Activated T-helper 2 cell treated with anti-CD3 and anti-CD28 coated beads, Interferon-gamma antibody, Interleukin-2, Interleukin-4, amounts not matched to agents 10 μg/mL and 5 μg/mL and 100 μg/mL, durations not matched to agents 14 hours and 24 hours and 36 hours (primary cell): ENCODE measurements at regions not wholly inside any gene's neighbourhood (a gene's known extent, or its start where the extent isn't known, plus 50 kb on each side); places are given as distances from the start of the nearest gene placed in this dataset.

Source experiments
- DNase-seq: peaks from one replicate; pipeline ENCODE4 v3.0.0; 2021; ENCODE audit warnings: low spot score
- H3K27ac Mint-ChIP-seq: one replicate; pipeline ENCODE4 v1.8.0; 2021; ENCODE audit warnings: mixed read lengths
- H3K27me3 Mint-ChIP-seq: one replicate; pipeline ENCODE4 v1.8.0; 2021; ENCODE audit warnings: low read depth, mixed read lengths
- H3K36me3 Mint-ChIP-seq: one replicate; pipeline ENCODE4 v1.8.0; 2021; ENCODE audit warnings: low read depth, mixed read lengths
- H3K4me1 Mint-ChIP-seq: one replicate; pipeline ENCODE4 v1.8.0; 2021; ENCODE audit warnings: low read depth, mixed read lengths
- H3K4me3 Mint-ChIP-seq: one replicate; pipeline ENCODE4 v1.8.0; 2021; ENCODE audit warnings: low read depth, mild to moderate bottlenecking, moderate library complexity, mixed read lengths
- H3K9me3 Mint-ChIP-seq: one replicate; pipeline ENCODE4 v1.8.0; 2021; ENCODE audit warnings: mixed read lengths
- intact Hi-C: fragments of 100-400 bp; cut with micrococcal nuclease; formaldehyde crosslinking; loops from one replicate; pipeline ENCODE4 v1.15.1; 2023

GRCh38 chr2:105593221-105593967, 151.3 kb upstream of the NCK2 start:
- H3K36me3 Mint-ChIP-seq = no peaks in the 10 kb centered on the region

GRCh38 chr2:105592288-105592687, 152.4 kb upstream of the NCK2 start:
- DNase-seq = no peak
- no peaks in the 10 kb centered on the region for H3K36me3 Mint-ChIP-seq
- intact Hi-C loops = no loop called here
- no peaks in the 10 kb centered on the region for H3K27me3 Mint-ChIP-seq
- no peak overlapping the region for H3K4me3 Mint-ChIP-seq
- no peaks in the 10 kb centered on the region for H3K4me1 Mint-ChIP-seq
- peaks cover 27% of the 10 kb centered on the region for H3K9me3 Mint-ChIP-seq
- H3K27ac Mint-ChIP-seq = no peak overlapping the region

More at GRCh38 chr2:105593221-105593967, 151.3 kb upstream of the NCK2 start:
- Mint-ChIP-seq H3K4me1 (no peaks in the 10 kb centered on the region), H3K9me3 (peaks cover 16% of the 10 kb centered on the region), H3K27me3 (no peaks in the 10 kb centered on the region), H3K4me3 (no peak overlapping the region), H3K27ac (no peak overlapping the region)
- no peak for DNase-seq
- intact Hi-C loops = no loop called here

- H3K4me1 Mint-ChIP-seq = no peaks in the 10 kb centered on the region
- H3K27me3 Mint-ChIP-seq = no peaks in the 10 kb centered on the region
- H3K9me3 Mint-ChIP-seq = peaks cover 27% of the 10 kb centered on the region
- H3K36me3 Mint-ChIP-seq = no peaks in the 10 kb centered on the region
- intact Hi-C loops = no loop called here
- H3K27ac Mint-ChIP-seq = no peak overlapping the region
- H3K4me3 Mint-ChIP-seq = no peak overlapping the region
- DNase-seq = no peak
Observed at GRCh38 chr2:105590780-105591660, 153.7 kb upstream of the NCK2 start.

DNA sequence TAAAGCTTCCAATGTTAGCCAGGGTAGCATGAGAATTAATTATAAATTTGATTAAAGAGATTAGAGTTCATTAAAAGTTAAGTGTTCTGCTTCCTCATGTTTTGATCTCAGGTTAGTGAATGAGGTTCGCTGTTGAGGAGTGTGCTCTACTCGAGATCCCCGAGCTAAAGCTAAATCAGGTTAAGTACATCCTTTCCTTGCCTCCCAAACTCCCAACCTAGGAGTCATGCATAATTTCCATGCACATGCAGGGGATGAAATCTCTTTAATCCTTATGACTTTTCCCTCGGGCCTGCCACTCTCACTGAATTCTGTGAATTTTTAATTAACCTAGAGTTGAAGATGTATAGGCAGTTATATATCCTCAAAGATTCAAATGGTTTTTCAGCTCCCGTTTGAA, 156.1 kb upstream of the NCK2 start:
- peaks cover 10% of the 10 kb centered on the region for H3K4me1 Mint-ChIP-seq
- H3K4me3 Mint-ChIP-seq = no peak overlapping the region
- H3K36me3 Mint-ChIP-seq = no peaks in the 10 kb centered on the region
- intact Hi-C loops = no loop called here
- DNase-seq = no peak
- H3K27ac Mint-ChIP-seq = no peak overlapping the region
- H3K9me3 Mint-ChIP-seq = peaks cover 27% of the 10 kb centered on the region
- no peaks in the 10 kb centered on the region for H3K27me3 Mint-ChIP-seq

GRCh38 chr2:105587637-105588036, 157.1 kb upstream of the NCK2 start:
- no peaks in the 10 kb centered on the region for H3K27me3 Mint-ChIP-seq
- H3K27ac Mint-ChIP-seq = no peak overlapping the region
- peaks cover 27% of the 10 kb centered on the region for H3K9me3 Mint-ChIP-seq
- H3K36me3 Mint-ChIP-seq = no peaks in the 10 kb centered on the region
- DNase-seq = no peak
- H3K4me3 Mint-ChIP-seq = no peak overlapping the region
- intact Hi-C loops = no loop called here
- peaks cover 10% of the 10 kb centered on the region for H3K4me1 Mint-ChIP-seq

DNA sequence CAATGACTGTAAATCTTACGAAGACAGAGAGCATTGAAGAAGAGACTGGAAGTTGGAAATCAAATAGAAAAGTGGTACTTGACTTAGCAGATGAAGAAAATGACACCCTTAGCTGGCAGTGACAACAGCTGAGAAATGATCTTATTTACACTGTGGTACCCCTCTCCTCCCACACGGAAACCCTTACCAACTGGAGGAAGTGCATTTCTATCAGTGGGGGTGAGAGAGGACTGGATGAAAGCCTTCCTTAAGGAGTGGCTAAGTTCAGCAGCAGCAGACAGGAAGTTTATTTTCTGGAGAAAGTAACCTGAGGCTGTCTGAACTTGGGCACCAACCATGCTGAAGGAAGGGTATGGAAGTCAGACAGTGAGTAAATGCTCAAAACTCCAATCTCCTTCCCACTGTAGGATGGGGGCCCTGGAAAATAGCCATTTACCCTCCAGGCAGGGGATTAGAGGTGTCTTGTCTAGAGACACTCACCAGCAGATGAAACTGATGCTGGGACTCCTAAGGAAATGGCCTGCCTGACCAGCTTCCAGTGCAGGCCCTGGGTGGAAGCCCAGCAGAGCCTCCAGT, 160.2 kb upstream of the NCK2 start:
- intact Hi-C loops = no loop called here
- no peak for DNase-seq
- H3K27ac Mint-ChIP-seq = peak overlapping the region; percentile 9
- peaks cover 19% of the 10 kb centered on the region for H3K9me3 Mint-ChIP-seq
- peaks cover 12% of the 10 kb centered on the region for H3K4me1 Mint-ChIP-seq
- no peaks in the 10 kb centered on the region for H3K36me3 Mint-ChIP-seq
- H3K4me3 Mint-ChIP-seq = no peak overlapping the region
- H3K27me3 Mint-ChIP-seq = no peaks in the 10 kb centered on the region

DNA sequence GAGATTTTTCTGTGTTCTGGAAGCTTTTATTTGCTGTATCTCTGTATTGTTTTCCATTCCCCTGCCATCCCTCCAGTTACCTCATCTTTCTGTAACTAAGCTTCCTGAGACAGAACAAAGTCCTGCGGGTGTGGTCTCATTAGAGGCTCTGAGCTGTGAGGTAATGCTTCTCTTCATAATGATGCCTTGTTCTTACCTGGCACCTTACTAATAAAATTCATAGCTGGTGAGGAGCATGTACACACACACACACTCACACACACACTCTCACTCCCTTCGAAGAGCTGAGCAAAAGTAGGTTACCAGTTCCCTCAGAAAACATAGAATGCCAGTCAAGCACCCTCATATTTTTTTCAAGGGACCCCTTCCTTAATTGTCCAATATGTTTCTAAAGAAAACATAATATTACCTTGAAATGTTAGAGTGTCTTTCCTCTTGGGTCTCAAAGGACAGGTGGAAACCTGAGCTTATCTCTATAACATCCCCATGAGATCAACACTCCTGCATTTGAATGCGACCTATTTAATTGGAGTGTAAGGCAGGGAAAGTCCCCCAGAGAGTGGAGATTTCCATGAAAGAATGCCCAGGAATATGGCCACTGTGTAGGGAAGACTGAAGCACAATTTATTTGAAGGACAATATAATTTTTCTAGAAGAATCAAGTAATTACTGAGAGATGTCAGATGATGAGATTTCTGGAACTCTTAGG, 161.6 kb upstream of the NCK2 start:
- Mint-ChIP-seq H3K9me3 (peaks cover 9% of the 10 kb centered on the region), H3K27me3 (no peaks in the 10 kb centered on the region)
- intact Hi-C loops = no loop called here

DNA sequence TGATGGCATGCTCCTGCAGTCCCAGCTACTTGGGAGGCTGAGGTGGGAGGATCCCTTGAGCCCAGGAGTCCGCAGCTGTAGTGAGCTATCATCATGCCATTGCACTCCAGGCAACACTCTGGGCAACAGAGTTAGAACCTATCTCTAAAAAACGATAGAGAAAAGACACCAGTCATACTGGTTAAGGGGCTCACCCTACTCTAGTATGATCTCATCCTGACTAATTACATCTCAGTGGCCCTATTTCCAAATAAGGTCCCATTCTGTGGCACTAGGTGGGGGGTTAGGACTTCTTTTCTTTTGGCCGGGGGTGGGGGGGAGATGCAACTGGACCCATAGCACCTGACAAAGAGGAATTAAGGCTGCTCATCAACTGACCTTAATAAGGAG, 163.2 kb upstream of the NCK2 start:
- Mint-ChIP-seq H3K27ac (no peak overlapping the region), H3K27me3 (no peaks in the 10 kb centered on the region), H3K4me3 (no peak overlapping the region), H3K36me3 (no peaks in the 10 kb centered on the region), H3K9me3 (no peaks in the 10 kb centered on the region), H3K4me1 (peaks cover 16% of the 10 kb centered on the region)
- no peak for DNase-seq
- intact Hi-C loops = no loop called here

More for the DNA sequence above, 161.6 kb upstream of the NCK2 start:
- Mint-ChIP-seq H3K4me3 (no peak overlapping the region), H3K36me3 (no peaks in the 10 kb centered on the region), H3K4me1 (peaks cover 12% of the 10 kb centered on the region), H3K27ac (no peak overlapping the region)
- DNase-seq = no peak

DNA sequence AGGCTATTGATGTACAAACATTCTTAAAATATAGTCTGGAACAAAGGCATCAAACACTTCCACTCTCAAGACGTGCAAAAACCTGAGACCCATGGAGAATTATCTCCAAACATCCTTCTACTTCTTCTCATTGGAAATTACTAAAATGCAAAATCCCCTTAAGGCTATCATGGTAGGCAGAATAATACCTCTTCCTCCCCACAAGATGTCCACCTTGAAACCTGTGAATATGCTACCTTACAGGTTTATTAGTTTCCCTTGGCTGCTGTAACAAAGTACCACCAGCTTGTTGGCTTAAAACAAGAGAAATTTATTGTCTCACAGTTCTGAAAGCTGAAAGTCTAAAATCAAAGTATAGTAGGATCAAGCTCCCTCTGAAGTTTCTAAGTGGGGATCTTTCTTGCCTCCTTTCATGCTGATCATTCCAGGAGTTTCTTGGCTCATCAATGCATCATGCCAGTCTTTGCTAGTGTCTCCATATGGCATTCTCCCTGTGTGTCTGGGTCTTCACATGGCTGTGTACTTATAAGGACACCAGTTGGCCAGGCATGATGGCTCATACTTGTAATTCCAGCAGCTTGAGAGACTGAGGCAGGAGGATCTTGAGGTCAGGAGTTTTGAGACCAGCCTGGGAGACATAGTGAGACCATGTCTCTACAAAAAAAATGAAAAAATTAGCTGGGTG, 163.7 kb upstream of the NCK2 start:
- Mint-ChIP-seq H3K4me1 (peaks cover 20% of the 10 kb centered on the region), H3K27me3 (no peaks in the 10 kb centered on the region), H3K4me3 (no peak overlapping the region), H3K9me3 (no peaks in the 10 kb centered on the region), H3K27ac (no peak overlapping the region), H3K36me3 (no peaks in the 10 kb centered on the region)
- intact Hi-C loops = no loop called here
- DNase-seq = no peak

DNA sequence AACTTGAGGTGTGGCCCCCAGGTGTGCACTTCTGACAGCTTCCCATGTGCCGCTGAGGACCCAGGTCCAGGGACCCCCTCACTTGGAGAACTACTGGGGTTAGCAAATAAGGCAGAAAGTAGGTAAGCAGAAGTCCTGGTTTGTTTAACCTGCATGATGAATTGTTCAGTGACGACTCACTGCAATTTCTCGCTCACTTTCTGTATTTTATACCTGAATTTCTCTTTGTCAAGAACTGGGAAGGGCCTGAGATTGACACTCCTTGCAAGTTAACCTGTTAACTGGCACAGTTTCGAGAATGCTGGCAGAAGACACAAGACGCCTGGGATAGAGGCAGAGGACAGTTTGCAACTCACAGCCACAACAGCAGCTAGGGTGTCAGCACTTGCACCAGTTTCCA, 164.5 kb upstream of the NCK2 start:
- H3K27me3 Mint-ChIP-seq = peaks cover 2% of the 10 kb centered on the region
- H3K27ac Mint-ChIP-seq = no peak overlapping the region
- no peaks in the 10 kb centered on the region for H3K36me3 Mint-ChIP-seq
- H3K4me3 Mint-ChIP-seq = no peak overlapping the region
- H3K9me3 Mint-ChIP-seq = no peaks in the 10 kb centered on the region
- DNase-seq = no peak
- peaks cover 23% of the 10 kb centered on the region for H3K4me1 Mint-ChIP-seq
- intact Hi-C loops = no loop called here

DNA sequence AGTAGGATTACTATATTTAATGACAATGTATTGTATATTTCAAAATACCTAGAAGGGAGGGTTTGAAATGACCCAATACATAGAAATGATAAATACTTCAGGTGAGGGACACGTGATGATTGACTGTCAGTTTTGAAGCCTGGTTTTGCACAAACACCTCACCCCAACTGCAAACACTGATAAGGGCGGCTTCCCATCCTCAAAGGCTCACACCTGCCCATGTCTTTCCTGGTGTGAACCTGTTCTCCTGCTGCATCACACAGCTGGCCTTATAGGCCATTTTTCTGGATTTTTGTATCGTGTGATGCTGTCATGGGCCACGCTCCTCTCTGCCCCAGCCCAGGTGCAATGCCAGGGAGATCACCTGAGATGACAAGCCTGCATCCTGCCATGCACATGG, 166.5 kb upstream of the NCK2 start:
- intact Hi-C loops = loop anchor here (5.0 to 10.0 kb wide), 2 partner anchors 169 to 207 kb away; no protein-coding TSS in a partner anchor
- Mint-ChIP-seq H3K27ac (no peak overlapping the region), H3K36me3 (no peaks in the 10 kb centered on the region), H3K27me3 (peaks cover 8% of the 10 kb centered on the region), H3K4me1 (peaks cover 16% of the 10 kb centered on the region), H3K9me3 (no peaks in the 10 kb centered on the region), H3K4me3 (no peak overlapping the region)
- no peak for DNase-seq

DNA sequence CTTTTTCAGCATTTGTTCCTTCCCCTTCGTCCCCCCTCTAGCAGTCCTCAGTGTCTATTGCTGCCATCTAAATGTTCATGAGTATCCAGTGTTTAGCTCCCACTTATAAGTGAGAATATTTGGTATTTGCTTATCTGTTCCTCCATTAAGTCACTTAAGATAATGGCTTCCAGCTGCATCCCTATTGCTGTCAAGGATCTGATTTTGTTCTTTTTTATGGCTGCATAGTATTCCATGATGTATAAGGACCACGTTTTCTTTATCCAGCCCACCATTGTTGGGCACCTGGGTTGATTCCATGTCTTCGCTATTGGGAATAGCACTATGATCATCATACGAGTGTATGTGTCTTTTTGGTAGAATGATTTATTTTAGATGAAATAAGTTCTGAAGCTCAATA, 166.9 kb upstream of the NCK2 start:
- Mint-ChIP-seq H3K4me1 (peaks cover 16% of the 10 kb centered on the region), H3K36me3 (no peaks in the 10 kb centered on the region), H3K27me3 (peaks cover 9% of the 10 kb centered on the region), H3K4me3 (no peak overlapping the region), H3K27ac (no peak overlapping the region), H3K9me3 (no peaks in the 10 kb centered on the region)
- no peak for DNase-seq
- intact Hi-C loops = loop anchor here (2.0 to 10.0 kb wide), 3 partner anchors 170 to 519 kb away; no protein-coding TSS in a partner anchor
